ENCODE measurements at regions not wholly inside any gene's neighbourhood (a gene's known extent, or its start where the extent isn't known, plus 50 kb on each side); places are given as distances from the start of the nearest gene placed in this dataset.

DNA sequence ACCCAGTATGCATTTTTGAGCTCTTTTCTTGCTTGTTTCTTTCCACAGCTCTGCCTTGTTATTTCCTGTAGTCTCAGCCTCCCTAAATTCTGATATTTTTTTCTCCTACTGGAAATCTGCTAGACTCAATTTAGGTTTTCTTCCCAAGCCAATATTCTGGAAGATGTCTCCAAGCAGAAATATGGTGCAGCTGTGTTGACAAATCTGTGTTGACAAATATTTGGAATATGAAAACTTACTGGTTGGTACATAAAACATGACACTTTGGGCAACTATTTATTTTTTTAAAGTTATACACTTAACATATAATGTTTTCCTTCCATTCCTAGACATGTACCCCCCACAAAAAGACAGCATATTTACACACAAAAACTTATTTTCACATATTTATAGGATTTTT is 1048.4 kb downstream of the NCAM2 start:
- TF ChIP-seq CTCF (conservative IDR thresholded peaks at IDR 0.05) (no peak), EZH2 (IDR thresholded peaks at IDR 0.05; ENCODE audit: low read depth) (no peak)
